ENCODE measurements at regions not wholly inside any gene's neighbourhood (a gene's known extent, or its start where the extent isn't known, plus 50 kb on each side); places are given as distances from the start of the nearest gene placed in this dataset.
"Not testable (repeated sequence)": the region's sequence is repeated elsewhere in the genome, so short reads cannot be mapped to it uniquely, and the experiment has no call there.

DNA sequence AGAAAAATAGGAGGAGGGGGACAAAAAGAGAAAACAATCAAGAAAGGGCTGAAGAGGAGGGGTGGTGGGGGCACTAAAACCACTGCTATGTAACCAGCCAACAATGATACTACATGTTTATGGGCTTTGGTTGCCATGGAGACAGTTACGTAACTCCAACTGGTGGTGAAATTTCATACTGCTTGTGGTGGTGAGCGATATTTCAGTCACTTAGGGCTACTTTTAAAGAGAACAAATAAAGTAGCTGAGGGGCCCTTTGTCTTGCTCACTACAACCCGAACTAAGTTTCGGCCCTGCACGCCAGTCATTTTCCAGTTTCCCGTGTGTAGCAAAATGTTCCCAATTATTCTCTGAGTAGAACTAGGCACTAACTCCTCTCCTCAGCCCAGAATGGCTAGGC is 275.2 kb upstream of the EDA2R start:
- no peak for DNase-seq (ENCODE audit: low read depth in 2 of 2)

DNA sequence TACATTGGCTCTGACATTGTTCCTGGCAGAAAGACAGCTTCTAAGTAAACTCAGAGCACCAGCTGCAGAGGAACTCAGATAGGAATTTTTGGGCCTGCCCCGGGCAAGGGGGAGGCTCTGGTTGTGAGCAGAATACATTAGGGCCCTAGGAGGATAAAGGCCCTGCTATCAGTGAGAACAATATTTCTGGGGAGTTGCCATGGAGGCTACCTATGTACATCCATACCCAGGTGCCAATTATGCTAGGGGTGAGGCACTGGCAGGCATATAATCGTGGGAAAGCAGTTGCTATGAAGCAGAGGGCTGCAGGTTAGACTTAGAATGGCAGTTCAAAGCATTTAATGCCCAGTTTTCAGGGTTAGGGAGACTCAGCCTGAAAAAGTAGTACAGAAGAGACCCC is 273.5 kb upstream of the EDA2R start:
- no peak for DNase-seq (ENCODE audit: low read depth in 2 of 2)

DNA sequence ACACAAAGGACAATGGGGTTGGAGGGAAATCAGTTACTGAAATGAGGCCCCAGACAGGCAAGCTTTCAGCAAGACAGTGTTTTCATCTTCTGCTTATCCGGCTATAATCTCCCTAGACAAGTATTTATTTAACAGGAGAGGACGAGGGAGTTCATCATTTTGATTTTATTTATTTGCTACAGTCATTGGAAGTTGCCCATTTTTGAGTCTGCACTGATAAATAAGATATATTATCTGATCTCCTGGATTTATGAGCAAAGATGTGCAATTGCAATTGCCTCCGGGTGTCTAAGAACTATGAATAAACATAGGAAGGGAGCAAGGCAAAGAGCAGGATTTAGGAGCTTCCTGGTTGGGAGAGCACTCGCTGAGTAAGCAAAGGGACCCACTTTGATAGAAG is 263.2 kb upstream of the EDA2R start:
- no peak for DNase-seq (ENCODE audit: low read depth in 2 of 2)

DNA sequence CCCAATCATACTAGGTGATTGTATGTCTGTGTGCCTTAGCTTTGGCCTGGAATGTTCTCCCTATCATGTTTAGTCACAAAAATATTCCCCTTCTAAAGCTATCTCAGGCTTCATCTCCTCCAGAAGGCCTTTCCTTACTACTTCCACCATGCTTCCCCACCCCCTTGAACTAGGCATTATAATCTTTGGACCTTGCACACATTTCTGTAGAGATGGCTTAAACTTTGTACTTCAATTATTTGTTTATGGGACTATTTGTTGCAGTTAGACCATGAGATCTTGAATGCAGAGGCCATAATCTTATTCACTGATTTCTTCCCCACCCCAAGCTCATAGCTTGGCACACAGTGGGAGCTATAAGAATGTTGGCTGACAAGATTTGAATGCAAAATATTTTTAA is 262.0 kb upstream of the EDA2R start:
- DNase-seq (ENCODE audit: low read depth in 2 of 2), result no peak

DNA sequence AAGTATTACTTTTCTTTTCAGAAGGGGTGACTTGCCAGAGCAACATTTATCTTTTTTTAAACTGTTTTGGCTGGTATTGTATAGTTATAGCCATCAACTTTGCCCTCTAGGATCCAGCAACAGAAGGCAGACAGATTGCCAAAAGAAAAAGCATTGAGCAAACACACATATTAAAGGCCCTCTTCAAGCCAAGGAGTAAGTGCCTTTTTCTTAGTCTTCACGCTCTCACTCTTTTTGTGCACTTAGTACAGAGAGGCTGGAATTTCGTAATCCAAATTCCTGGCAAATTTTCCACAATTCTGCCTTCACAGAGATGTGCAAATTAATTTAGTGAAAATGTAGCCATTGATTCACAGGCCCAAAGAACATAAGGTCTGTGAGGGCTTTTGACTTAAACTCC is 253.1 kb upstream of the EDA2R start:
- DNase-seq (ENCODE audit: low read depth in 2 of 2), result no peak

DNA sequence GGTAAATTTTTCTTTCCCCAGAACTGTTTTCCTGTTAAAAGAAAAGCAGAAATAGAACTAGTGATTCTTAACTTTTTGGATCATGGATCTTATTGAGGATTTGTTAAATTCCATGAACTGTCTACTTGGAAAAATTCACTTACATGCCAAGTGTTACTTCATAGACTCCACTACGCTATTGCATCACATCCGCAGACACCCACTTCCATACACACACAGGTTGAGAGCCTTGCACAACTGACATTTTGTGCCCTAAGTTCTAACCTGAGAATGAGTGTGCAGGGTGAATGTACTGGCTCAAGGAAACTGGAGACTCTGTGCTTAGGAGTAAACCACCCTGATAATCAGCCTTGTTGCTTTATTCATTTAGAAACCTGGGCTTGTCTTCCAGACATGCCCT is 250.5 kb upstream of the EDA2R start:
- no peak for DNase-seq (ENCODE audit: low read depth in 2 of 2)

DNA sequence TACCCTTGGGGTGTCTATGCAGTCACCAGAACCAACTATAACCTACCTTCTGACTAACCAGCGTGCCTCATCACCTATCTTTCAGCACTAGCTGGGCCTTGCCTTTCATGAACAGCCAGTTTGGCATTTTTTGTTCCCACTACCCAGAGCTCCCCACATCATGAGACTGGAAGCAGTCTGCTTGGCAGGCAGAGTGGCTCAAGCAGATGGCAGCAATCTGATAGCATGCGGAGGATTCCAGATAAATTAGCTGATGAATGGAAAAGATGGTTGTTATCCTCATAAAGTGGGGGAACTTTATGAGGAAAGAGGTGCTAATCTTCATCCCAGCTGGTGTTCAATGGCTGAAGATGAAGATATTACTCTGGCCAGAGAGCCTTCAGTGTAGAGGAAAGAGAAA is 243.2 kb upstream of the EDA2R start:
- no peak for DNase-seq (ENCODE audit: low read depth in 2 of 2)

DNA sequence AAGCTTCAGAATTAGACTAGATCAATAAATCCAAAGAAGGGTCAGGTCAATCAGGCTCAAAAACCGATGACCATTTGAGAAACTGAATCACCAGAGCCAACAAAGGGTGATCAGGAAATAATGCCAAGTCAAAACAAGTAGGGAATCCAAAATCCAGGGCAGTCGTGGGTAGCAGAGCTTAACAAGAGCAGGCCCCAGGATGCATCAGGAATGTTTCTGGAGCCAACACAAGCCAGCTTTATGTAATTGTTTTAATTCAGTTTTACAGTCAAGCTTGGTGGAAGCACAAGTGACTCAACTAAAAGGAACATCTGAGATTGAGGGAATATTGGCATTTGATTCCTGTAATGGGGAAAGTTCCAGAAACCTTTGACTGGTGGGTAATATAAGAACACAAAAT is 237.9 kb upstream of the EDA2R start:
- DNase-seq (ENCODE audit: low read depth in 2 of 2), result no peak

DNA sequence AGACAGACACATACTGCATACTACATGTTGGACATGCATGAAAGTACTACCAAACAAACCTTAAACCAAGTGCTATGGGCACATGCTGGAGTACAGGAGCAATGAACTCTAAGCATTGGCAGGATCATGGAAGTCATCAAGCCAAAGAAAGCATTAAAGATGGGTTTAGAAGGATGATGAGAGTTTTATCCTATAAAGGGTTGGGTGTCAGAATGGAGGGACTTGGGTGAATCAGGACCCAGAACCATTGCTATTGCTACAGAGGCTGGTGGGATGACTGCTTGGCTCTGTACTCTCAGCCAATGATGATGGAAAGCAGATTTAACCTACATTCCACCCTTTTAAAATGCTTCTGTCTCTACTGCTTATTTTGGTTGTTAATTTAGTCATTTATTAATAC is 233.9 kb upstream of the EDA2R start:
- no peak for DNase-seq (ENCODE audit: low read depth in 2 of 2)

DNA sequence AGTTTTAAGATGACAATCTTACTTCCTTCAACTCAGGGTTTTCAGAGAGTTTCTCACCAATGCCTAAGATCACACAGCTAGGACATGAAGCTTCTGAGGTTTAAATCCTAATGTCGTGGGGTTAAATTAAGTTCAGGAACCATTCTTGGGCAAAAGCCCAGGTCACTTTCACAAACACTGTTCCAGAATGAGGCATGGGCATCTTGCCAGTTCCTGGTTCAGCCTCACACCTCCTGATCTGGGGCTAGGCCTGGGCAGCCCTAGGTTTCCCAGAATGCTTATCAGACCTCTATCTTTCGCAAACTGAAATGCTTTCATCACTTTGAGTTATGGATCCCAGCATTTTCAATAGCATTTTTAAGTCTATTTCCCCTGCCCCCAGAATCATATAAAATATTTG is 224.8 kb upstream of the EDA2R start:
- no peak for DNase-seq (ENCODE audit: low read depth in 2 of 2)

DNA sequence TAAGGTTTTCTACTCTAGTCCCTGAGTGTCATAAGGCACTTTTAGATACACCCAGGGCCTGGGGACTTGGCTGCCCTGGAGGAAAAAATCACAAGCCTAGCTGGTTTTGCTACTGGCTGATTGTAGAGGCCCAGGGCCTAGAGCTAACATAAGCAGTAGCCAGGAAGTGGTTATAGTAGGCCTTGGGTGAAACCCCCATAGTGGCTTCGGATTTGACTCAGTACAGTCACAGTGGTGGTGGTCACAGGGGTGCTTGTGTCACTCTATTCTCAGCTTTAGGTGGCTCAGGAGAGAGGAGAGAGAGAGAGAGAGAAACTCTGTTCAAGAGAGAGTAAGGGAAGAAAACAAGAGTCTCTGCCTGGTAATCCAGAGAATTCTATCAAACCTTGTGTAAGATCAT is 194.5 kb upstream of the EDA2R start:
- DNase-seq (ENCODE audit: low read depth in 2 of 2), result no peak

DNA sequence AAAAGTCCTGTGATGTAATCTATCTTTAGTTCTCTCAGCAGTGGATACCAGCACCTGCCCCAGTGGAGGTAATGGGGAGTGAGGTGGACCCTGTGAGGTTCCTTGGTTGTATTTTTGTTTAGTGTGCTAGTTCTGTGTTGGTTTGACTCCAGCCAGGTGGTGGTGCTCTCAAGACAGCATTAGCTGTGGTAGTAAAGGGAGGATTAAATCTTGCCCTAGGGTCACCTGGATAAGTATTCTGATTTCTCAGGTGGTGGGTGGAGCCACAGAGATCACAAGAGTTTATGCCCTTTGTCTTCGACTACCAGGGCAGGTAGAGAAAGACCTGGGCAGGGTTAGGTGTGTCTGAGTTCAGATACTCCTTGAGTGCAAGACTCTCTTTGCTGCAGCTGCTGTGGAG is 176.3 kb upstream of the EDA2R start:
- DNase-seq (ENCODE audit: low read depth in 2 of 2), result no peak

DNA sequence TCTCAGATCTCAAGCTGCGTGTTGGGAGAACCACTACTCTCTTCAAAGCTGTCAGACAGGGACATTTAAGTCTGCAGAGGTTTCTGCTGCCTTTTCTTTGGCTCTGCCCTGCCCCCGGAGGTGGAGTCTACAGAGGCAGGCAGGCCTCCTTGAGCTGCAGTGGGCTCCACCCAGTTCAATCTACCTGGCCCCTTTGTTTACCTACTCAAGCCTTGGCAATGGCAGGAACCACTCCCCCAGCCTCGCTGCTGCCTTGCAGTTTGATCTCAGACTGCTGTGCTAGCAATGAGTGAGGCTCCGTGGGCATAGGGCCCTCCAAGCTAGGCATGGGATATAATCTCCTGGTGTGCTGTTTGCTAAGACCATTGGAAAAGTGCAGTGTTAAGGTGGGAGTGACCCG is 155.6 kb upstream of the EDA2R start:
- DNase-seq (ENCODE audit: low read depth in 2 of 2), result not testable (repeated sequence)

DNA sequence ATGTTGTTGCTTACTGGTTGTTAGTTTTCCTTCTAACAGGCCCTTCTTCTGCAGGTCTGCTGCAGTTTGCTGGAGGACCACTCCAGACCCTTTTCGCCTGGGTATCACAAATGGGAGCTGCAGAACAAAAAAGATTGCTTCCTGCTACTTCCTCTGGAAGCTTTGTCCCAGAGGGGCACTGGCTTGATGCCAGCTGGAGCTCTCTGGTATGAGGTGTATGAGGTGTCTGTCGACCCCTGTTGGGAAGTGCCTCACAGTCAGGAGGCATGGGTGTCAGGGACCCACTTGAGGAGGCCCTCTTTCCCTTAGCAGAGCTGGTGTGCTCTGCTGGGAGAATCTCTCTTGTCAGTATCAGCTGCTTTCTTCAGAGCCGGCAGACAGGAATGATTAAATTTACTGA is 127.4 kb upstream of the EDA2R start:
- no peak for DNase-seq (ENCODE audit: low read depth in 2 of 2)

DNA sequence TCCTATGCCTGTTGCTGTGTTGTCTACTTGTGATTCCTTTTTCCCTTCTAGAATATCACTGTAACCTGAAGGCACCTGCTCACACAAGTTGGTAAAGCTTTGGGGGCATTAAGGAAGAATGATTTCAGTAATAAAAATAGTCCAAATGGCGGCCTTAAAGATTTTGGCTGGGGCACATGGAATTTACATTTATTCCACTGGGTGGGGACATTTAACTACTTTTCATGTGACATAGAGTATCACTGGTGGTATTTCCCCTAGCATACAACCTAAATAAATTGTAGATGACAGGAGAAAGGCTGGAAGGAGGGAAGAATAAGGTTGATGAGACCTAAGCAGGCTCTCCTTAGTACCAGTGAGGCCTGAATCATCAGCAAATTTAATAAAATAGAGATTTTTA is 121.8 kb upstream of the EDA2R start:
- no peak for DNase-seq (ENCODE audit: low read depth in 2 of 2)

DNA sequence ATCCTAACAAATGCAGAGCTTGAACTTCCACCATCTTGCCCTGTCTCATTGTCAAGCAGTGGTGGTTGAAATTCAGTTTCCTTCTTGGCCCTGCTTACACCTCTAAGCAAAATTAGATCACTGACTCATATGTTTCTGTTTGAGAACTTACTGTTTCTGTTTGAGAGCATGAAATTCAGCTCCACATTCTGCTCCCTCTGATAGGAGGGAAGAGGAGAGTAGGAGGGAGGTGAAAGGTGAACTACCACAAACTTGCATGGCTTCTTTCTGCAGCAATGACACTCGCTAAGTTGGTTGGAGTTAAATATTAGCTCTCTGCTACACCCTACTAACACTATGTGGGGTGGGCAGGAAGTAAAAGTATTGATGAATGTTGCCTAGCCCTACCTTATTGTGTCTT is 117.8 kb upstream of the EDA2R start:
- no peak for DNase-seq (ENCODE audit: low read depth in 2 of 2)

DNA sequence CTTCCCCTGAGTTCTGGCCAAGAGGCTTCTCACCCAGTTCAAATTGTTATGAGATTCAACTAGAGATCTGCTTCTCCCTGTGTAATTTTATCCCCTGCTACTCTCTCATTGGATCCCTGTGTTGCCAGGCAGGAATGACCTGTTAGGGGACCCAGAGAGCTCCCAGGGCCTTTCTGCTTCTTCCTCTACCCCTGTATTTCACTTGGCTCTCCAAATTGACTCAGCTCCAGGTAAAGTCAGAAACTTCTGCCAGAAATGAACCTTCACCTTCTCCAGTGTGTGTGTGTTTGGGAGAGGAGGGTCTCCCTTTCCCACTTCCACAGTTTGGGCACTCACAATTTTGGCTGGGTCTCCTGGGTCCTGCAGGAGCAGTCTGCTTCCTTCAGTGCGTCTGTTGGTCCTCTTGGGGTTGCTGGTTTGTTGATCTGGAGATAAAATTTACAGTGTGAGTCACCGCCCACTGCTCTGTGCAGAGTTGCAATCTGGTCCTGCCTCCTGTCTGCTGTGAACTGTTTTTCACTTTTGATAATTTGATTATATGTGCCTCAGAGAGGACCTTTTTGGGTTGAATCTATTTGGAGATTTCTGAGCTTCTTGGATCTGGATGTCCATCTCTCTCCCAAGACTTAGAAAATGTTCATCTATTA is 112.4 kb upstream of the EDA2R start:
- DNase-seq (ENCODE audit: low read depth in 2 of 2), result no peak

DNA sequence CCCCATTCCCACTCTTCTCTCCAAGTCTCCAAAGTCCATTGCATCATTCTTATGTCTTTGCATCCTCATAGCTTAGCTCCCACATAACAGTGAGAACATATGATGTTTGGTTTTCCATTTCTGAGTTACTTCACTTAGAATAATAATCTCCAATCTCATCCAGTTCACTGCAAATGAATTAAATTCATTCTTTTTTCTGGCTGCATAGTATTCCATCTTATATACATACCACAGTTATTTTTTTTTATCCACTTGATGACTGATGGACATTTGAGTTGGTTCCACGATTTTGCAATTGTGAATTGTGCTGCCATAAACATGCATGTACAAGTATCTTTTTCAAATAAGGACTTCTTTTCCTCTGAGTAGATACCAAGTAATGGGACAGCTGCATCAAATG is 105.6 kb upstream of the EDA2R start:
- not testable (repeated sequence) for DNase-seq (ENCODE audit: low read depth in 2 of 2)

DNA sequence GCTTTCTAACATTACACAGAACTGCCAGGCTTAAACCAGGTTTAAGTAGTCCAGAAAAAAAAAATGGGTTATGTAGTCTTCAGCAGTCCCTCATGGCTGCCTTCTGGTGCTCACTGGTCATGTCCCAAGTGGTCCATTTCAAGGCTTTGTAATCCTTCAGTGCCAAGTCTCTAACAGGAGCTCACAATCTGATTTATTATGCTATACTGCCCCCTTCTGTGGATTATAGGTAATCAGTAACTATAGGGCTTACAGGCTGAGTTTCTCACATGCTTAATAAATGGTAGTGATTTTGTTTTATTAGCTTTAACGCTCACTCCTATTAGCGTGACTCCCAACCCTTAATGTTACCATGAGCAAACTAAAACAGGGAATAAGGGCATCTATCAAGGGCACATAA is 92.5 kb upstream of the EDA2R start:
- no peak for DNase-seq (ENCODE audit: low read depth in 2 of 2)

DNA sequence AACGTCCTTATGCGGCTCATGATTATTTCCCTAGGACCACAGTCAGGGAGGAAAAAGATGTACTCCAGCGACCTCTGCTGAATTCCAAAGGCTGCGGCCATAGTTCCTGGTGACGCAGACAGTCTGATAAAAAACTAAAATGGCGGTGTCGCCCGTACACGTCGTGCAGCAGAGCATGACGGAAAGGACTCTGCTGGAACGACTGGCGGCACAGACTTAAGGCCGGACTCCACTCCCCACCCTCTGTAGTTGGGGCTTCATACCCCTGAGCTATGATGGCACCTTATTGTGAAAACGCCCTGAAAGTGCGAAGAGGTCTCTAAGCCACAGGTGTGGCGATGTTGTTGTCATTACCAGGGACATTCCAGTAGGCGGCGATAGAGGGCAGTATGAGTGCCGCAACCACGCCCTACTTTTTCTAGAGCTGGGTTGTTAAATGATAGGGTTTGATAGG is 90.0 kb upstream of the EDA2R start:
- peak; percentile 31 to 48 for DNase-seq (ENCODE audit: low read depth in 2 of 2)

DNA sequence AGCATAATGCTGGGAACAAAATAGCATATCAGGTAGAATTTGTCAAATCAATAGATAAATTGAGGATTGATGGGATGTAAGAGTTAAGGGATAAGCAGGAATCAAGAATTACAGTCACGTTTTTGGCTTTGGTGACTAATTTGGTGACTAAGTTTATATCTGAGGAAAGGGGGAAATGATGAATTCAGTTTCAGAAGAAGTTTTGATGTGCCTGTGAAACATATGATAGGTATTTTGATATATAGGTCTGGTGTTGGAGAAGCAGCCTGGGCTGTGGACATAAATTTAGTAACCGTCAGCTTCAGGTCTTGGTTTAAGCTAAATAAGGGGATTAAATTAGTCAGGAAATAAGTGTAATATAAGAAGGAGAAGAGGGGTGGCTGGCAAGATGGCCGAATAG is 79.0 kb upstream of the EDA2R start:
- DNase-seq (ENCODE audit: low read depth in 2 of 2), result no peak

DNA sequence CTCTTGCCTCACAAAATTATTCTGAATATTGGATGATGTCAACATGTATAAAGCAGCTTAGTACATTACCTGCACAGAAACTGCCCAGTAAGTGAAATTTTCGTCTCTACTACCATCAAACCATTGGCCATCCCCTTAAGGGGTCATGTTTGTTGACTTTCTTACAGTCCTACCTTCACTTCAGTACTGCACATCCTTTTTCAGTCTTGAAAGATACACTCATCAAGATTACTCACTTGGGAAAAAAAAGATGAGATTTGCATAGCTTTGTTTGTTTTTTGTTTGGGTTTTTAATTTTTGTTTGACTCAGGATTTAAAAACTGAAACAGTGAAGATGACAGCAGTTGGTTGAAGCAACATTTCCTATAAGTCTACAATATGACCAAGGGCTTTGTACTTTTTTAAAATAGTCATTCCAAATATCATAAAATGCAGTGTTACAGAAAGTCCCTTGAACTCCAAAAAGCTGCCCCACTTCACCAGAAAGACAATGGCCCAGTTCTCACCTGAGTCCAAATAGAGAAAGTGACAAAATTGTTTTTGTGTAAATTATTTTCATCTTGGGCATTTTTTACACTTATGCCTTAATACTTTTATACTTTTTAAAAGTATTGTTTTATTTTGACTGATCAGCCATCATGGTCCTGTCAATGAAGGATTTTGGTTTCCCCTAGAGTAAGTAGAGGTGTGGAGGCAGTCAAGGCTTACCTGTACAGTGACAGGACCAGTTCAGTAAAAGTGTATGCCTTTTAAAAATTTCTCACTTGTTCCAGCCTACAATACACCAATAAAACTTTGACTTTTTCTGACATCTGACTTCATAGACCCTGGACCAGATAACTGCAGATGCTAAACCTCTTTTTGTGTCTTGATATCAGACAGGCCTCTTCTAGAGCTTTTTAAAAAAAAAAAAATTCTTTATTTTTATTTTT is 59.7 kb upstream of the EDA2R start:
- no peak for DNase-seq (ENCODE audit: low read depth in 2 of 2)

DNA sequence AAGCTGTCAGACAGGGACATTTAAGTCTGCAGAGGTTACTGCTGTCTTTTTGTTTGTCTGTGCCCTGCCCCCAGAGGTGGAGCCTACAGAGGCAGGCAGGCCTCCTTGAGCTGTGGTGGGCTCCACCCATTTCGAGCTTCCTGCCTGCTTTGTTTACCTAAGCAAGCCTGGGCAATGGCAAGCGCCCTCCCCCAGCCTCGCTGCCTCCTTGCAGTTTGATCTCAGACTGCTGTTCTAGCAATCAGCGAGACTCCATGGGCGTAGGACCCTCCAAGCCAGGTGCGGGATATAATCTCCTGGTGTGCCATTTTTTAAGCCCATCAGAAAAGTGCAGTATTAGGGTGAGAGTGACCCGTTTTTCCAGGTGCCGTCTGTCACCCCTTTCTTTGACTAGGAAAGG is 53.6 kb upstream of the EDA2R start:
- DNase-seq (ENCODE audit: low read depth in 2 of 2), result not testable (repeated sequence)
